A172 (cell line): ENCODE measurements at regions not wholly inside any gene's neighbourhood (a gene's known extent, or its start where the extent isn't known, plus 50 kb on each side); places are given as distances from the start of the nearest gene placed in this dataset.

ENCODE experiments used
- DNase-seq: peaks from one replicate; pipeline ENCODE4 v3.0.0-alpha.2; 2015; ENCODE audit warnings: low spot score

- no peak for DNase-seq
Observed at GRCh38 chr3:124091716-124092115, 99.8 kb upstream of the ROPN1 start.

- DNase-seq, result peak; percentile 24
Observed at GRCh38 chr3:124092811-124093210, 100.9 kb upstream of the ROPN1 start.

- no peak for DNase-seq
Observed at GRCh38 chr3:124094496-124094895, 102.6 kb upstream of the ROPN1 start.

- DNase-seq, result peak; percentile 56
Observed at GRCh38 chr3:124097362-124098131, 105.6 kb upstream of the ROPN1 start.

GRCh38 chr3:124101643-124102042 lies 109.7 kb upstream of the ROPN1 start:
- no peak for DNase-seq

GRCh38 chr3:124107104-124107890 lies 115.4 kb upstream of the ROPN1 start:
- no peak for DNase-seq

- DNase-seq, result no peak
Observed at GRCh38 chr3:124108446-124108845, 116.5 kb upstream of the ROPN1 start.

GRCh38 chr3:124113485-124113884 lies 121.6 kb upstream of the ROPN1 start:
- no peak for DNase-seq

GRCh38 chr3:124115279-124115678 lies 123.4 kb upstream of the ROPN1 start:
- peak; percentile 29 for DNase-seq

GRCh38 chr3:124115956-124116355 lies 124.0 kb upstream of the ROPN1 start:
- no peak for DNase-seq

- no peak for DNase-seq
Observed at GRCh38 chr3:124116906-124117305, 125.0 kb upstream of the ROPN1 start.

GRCh38 chr3:124117486-124117885 lies 125.6 kb upstream of the ROPN1 start:
- DNase-seq, result peak; percentile 76

- no peak for DNase-seq
Observed at GRCh38 chr3:124118397-124118796, 126.5 kb upstream of the ROPN1 start.

GRCh38 chr3:124119056-124119716 lies 127.3 kb upstream of the ROPN1 start:
- peak; percentile 75 for DNase-seq

- no peak for DNase-seq
Observed at GRCh38 chr3:124121379-124122312, 129.7 kb upstream of the ROPN1 start.

- DNase-seq, result no peak
Observed at GRCh38 chr3:124125315-124125714, 133.4 kb upstream of the ROPN1 start.

- no peak for DNase-seq
Observed at GRCh38 chr3:124126436-124127023, 134.6 kb upstream of the ROPN1 start.

GRCh38 chr3:124131158-124131557 lies 139.2 kb upstream of the ROPN1 start:
- no peak for DNase-seq

GRCh38 chr3:124131580-124131979 lies 139.7 kb upstream of the ROPN1 start:
- DNase-seq, result peak; percentile 31

GRCh38 chr3:124132813-124133212 lies 140.9 kb upstream of the ROPN1 start:
- DNase-seq, result no peak

- no peak for DNase-seq
Observed at GRCh38 chr3:124133366-124133940, 141.5 kb upstream of the ROPN1 start.
